IPS-15b (cell line): ENCODE measurements at regions not wholly inside any gene's neighbourhood (a gene's known extent, or its start where the extent isn't known, plus 50 kb on each side); places are given as distances from the start of the nearest gene placed in this dataset.
A peak's percentile ranks its signal among the peaks of the same experiment; 100 is the strongest.
"Not testable (repeated sequence)": the region's sequence is repeated elsewhere in the genome, so short reads cannot be mapped to it uniquely, and the experiment has no call there.

ENCODE experiments used
- H3K27me3 ChIP-seq: one replicate; pipeline ENCODE4 v1.6.1; 2013; ENCODE audit warnings: low read length; ENCODE audit not compliant: control insufficient read depth, insufficient read depth
- H3K36me3 ChIP-seq: one replicate; pipeline ENCODE4 v1.6.1; 2013; ENCODE audit warnings: low read length; ENCODE audit not compliant: control insufficient read depth, insufficient read depth
- H3K4me1 ChIP-seq: one replicate; pipeline ENCODE4 v1.6.1; 2013; ENCODE audit warnings: mild to moderate bottlenecking, low read length; ENCODE audit not compliant: control insufficient read depth, insufficient read depth
- H3K4me3 ChIP-seq: one replicate; pipeline ENCODE4 v1.5.1; 2013; ENCODE audit warnings: low read depth, low read length
- H3K9ac ChIP-seq: one replicate; pipeline ENCODE4 v1.6.1; 2013; ENCODE audit warnings: low read depth, mild to moderate bottlenecking, low read length
- H3K9me3 ChIP-seq: one replicate; pipeline ENCODE4 v1.6.1; 2013; ENCODE audit warnings: mild to moderate bottlenecking, low read length; ENCODE audit not compliant: control insufficient read depth, insufficient read depth

- Histone ChIP-seq H3K4me1 (peaks cover 16% of the 10 kb centered on the region), H3K4me3 (no peak overlapping the region), H3K36me3 (no peaks in the 10 kb centered on the region), H3K9me3 (no peaks in the 10 kb centered on the region), H3K27me3 (no peaks in the 10 kb centered on the region), H3K9ac (no peak overlapping the region)
These were observed 356.8 kb downstream of the RRAGC start for GRCh38 chr1:38502758-38503157.

- no peaks in the 10 kb centered on the region for H3K27me3 ChIP-seq
These were observed 358.7 kb downstream of the RRAGC start for GRCh38 chr1:38500891-38501290.

GRCh38 chr1:38500352-38500751 is 359.2 kb downstream of the RRAGC start:
- no peak overlapping the region for H3K9ac ChIP-seq
- peaks cover 14% of the 10 kb centered on the region for H3K4me1 ChIP-seq
- no peaks in the 10 kb centered on the region for H3K27me3 ChIP-seq
- no peaks in the 10 kb centered on the region for H3K9me3 ChIP-seq
- H3K36me3 ChIP-seq: no peaks in the 10 kb centered on the region
- H3K4me3 ChIP-seq: no peak overlapping the region

More at GRCh38 chr1:38500891-38501290, 358.7 kb downstream of the RRAGC start:
- H3K9me3 ChIP-seq: no peaks in the 10 kb centered on the region
- peaks cover 14% of the 10 kb centered on the region for H3K4me1 ChIP-seq
- no peak overlapping the region for H3K9ac ChIP-seq
- no peak overlapping the region for H3K4me3 ChIP-seq
- H3K36me3 ChIP-seq: no peaks in the 10 kb centered on the region

- Histone ChIP-seq H3K9me3 (no peaks in the 10 kb centered on the region), H3K27me3 (no peaks in the 10 kb centered on the region), H3K4me3 (peak overlapping the region; percentile 14), H3K4me1 (peaks cover 14% of the 10 kb centered on the region), H3K36me3 (no peaks in the 10 kb centered on the region), H3K9ac (no peak overlapping the region)
These were observed 360.9 kb downstream of the RRAGC start for GRCh38 chr1:38498686-38499085.

- H3K27me3 ChIP-seq: no peaks in the 10 kb centered on the region
- H3K9me3 ChIP-seq: no peaks in the 10 kb centered on the region
- H3K36me3 ChIP-seq: no peaks in the 10 kb centered on the region
- H3K4me1 ChIP-seq: peaks cover 14% of the 10 kb centered on the region
- no peak overlapping the region for H3K4me3 ChIP-seq
- no peak overlapping the region for H3K9ac ChIP-seq
These were observed 361.5 kb downstream of the RRAGC start for GRCh38 chr1:38497921-38498656.

GRCh38 chr1:38493306-38493705 is 366.3 kb downstream of the RRAGC start:
- H3K4me1 ChIP-seq, H3K9ac ChIP-seq, H3K27me3 ChIP-seq, H3K9me3 ChIP-seq, H3K4me3 ChIP-seq, H3K36me3 ChIP-seq: not testable (repeated sequence)

- Histone ChIP-seq H3K9me3 (no peaks in the 10 kb centered on the region), H3K4me3 (no peak overlapping the region), H3K4me1 (peaks cover 8% of the 10 kb centered on the region), H3K36me3 (no peaks in the 10 kb centered on the region), H3K27me3 (no peaks in the 10 kb centered on the region), H3K9ac (peak overlapping the region; percentile 26)
These were observed 369.7 kb downstream of the RRAGC start for GRCh38 chr1:38489844-38490270.

GRCh38 chr1:38488162-38488898 is 371.2 kb downstream of the RRAGC start:
- Histone ChIP-seq H3K27me3 (no peaks in the 10 kb centered on the region), H3K9me3 (no peaks in the 10 kb centered on the region), H3K4me1 (peaks cover 8% of the 10 kb centered on the region), H3K9ac (no peak overlapping the region), H3K4me3 (no peak overlapping the region), H3K36me3 (no peaks in the 10 kb centered on the region)

GRCh38 chr1:38487396-38487795 is 372.2 kb downstream of the RRAGC start:
- Histone ChIP-seq H3K4me1 (peaks cover 8% of the 10 kb centered on the region), H3K36me3 (no peaks in the 10 kb centered on the region), H3K27me3 (no peaks in the 10 kb centered on the region), H3K9ac (no peak overlapping the region), H3K4me3 (no peak overlapping the region), H3K9me3 (no peaks in the 10 kb centered on the region)

GRCh38 chr1:38486085-38486484 is 373.5 kb downstream of the RRAGC start:
- Histone ChIP-seq H3K27me3 (peaks cover 3% of the 10 kb centered on the region), H3K36me3 (no peaks in the 10 kb centered on the region), H3K4me1 (peaks cover 8% of the 10 kb centered on the region), H3K4me3 (no peak overlapping the region), H3K9ac (no peak overlapping the region), H3K9me3 (no peaks in the 10 kb centered on the region)

GRCh38 chr1:38481871-38482826 is 377.4 kb downstream of the RRAGC start:
- no peak overlapping the region for H3K9ac ChIP-seq
- H3K4me1 ChIP-seq: peaks cover 8% of the 10 kb centered on the region
- H3K36me3 ChIP-seq: no peaks in the 10 kb centered on the region
- H3K9me3 ChIP-seq: no peaks in the 10 kb centered on the region
- no peak overlapping the region for H3K4me3 ChIP-seq
- peaks cover 13% of the 10 kb centered on the region for H3K27me3 ChIP-seq
